ENCODE measurements at regions not wholly inside any gene's neighbourhood (a gene's known extent, or its start where the extent isn't known, plus 50 kb on each side); places are given as distances from the start of the nearest gene placed in this dataset.

DNA sequence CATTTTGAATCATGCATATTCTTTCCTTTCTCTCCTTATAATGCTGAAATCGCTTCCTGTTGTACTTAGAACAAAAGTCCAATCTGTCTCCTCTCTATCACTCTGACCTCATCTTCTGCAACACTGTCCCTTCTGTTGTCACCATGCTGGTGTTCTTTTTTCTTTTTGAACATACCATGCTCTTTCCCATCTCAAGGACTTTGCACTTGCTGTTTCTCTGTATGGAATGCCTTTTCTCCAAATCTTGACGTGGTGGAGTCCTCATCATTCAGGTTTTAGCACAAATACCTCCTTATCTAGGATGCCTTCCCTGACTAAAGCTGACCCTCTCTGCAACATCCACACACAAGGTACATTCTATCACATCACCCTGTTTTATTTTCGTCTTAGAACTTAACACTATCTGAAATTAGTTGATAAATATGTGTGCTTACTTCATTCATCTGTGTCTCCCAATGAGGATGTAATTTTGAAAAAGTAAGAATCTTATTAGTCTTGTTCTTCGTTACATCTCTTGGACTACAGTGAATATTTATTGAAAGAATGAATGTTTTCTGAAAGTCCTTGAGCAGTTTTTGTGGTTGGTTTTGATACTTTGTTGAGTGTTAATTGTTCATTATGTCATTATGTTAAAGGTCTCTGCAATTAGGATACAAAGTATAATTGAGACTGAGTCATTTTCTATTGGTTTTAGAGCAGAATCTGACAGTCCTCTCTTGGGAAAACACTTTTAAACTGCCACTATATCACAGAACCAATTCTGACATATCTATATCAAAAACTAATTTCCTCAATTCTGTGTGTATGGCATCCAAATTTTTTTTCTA, 145.3 kb upstream of the RASA1 start:
- Histone ChIP-seq H3K4me2 (no peak overlapping the region), H3K4me3 (no peak overlapping the region), H3K79me2 (replicated peaks; ENCODE audit: insufficient read depth) (no peaks in the 10 kb centered on the region), H3K9me2 (ENCODE audit: insufficient read depth) (no peaks in the 10 kb centered on the region; the same call in 1 of the 2 replicates), H4K20me1 (replicated peaks; ENCODE audit: insufficient read depth) (no peaks in the 10 kb centered on the region), H2AFZ (peak overlapping the region; percentile 26; the same call in 1 of the 2 replicates), H3K27ac (ENCODE audit: low read depth) (no peak overlapping the region), H3K4me1 (ENCODE audit: insufficient read depth) (no peaks in the 10 kb centered on the region; the same call in 1 of the 2 replicates), H3K27me3 (ENCODE audit: insufficient read depth) (no peaks in the 10 kb centered on the region), H3F3A (replicated peaks; ENCODE audit: low read depth) (no peaks in the 10 kb centered on the region), H3K36me3 (ENCODE audit: insufficient read depth) (no peaks in the 10 kb centered on the region)
- H3K27me3 Mint-ChIP-seq (ENCODE audit: insufficient read depth, low read depth, poor library complexity) = peaks cover 1% of the 10 kb centered on the region
- H3K9me3 Mint-ChIP-seq = no peaks in the 10 kb centered on the region
- TF ChIP-seq POLR2AphosphoS5 (IDR thresholded peaks at IDR 0.05; ENCODE audit: low read depth) = no peak
- TF ChIP-seq EZH2 (IDR thresholded peaks at IDR 0.05; ENCODE audit: low read depth, unreplicated experiment) = no peak
- TF ChIP-seq CREB1 (CRISPR knock-in tag; IDR thresholded peaks at IDR 0.05; ENCODE audit: low read depth) = no peak
- no peak for TF ChIP-seq STAT1 (IDR thresholded peaks at IDR 0.05; ENCODE audit: unreplicated experiment)
- TF ChIP-seq, protein P1, sequence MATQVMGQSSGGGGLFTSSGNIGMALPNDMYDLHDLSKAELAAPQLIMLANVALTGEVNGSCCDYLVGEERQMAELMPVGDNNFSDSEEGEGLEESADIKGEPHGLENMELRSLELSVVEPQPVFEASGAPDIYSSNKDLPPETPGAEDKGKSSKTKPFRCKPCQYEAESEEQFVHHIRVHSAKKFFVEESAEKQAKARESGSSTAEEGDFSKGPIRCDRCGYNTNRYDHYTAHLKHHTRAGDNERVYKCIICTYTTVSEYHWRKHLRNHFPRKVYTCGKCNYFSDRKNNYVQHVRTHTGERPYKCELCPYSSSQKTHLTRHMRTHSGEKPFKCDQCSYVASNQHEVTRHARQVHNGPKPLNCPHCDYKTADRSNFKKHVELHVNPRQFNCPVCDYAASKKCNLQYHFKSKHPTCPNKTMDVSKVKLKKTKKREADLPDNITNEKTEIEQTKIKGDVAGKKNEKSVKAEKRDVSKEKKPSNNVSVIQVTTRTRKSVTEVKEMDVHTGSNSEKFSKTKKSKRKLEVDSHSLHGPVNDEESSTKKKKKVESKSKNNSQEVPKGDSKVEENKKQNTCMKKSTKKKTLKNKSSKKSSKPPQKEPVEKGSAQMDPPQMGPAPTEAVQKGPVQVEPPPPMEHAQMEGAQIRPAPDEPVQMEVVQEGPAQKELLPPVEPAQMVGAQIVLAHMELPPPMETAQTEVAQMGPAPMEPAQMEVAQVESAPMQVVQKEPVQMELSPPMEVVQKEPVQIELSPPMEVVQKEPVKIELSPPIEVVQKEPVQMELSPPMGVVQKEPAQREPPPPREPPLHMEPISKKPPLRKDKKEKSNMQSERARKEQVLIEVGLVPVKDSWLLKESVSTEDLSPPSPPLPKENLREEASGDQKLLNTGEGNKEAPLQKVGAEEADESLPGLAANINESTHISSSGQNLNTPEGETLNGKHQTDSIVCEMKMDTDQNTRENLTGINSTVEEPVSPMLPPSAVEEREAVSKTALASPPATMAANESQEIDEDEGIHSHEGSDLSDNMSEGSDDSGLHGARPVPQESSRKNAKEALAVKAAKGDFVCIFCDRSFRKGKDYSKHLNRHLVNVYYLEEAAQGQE (IDR thresholded peaks at IDR 0.05; ENCODE audit: unreplicated experiment) = no peak
- TF ChIP-seq, protein P2, sequence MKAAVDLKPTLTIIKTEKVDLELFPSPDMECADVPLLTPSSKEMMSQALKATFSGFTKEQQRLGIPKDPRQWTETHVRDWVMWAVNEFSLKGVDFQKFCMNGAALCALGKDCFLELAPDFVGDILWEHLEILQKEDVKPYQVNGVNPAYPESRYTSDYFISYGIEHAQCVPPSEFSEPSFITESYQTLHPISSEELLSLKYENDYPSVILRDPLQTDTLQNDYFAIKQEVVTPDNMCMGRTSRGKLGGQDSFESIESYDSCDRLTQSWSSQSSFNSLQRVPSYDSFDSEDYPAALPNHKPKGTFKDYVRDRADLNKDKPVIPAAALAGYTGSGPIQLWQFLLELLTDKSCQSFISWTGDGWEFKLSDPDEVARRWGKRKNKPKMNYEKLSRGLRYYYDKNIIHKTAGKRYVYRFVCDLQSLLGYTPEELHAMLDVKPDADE (IDR thresholded peaks at IDR 0.05) = no peak
- TF ChIP-seq ZNF114 (CRISPR knock-in tag; IDR thresholded peaks at IDR 0.05) = no peak
- TF ChIP-seq, protein P3, sequence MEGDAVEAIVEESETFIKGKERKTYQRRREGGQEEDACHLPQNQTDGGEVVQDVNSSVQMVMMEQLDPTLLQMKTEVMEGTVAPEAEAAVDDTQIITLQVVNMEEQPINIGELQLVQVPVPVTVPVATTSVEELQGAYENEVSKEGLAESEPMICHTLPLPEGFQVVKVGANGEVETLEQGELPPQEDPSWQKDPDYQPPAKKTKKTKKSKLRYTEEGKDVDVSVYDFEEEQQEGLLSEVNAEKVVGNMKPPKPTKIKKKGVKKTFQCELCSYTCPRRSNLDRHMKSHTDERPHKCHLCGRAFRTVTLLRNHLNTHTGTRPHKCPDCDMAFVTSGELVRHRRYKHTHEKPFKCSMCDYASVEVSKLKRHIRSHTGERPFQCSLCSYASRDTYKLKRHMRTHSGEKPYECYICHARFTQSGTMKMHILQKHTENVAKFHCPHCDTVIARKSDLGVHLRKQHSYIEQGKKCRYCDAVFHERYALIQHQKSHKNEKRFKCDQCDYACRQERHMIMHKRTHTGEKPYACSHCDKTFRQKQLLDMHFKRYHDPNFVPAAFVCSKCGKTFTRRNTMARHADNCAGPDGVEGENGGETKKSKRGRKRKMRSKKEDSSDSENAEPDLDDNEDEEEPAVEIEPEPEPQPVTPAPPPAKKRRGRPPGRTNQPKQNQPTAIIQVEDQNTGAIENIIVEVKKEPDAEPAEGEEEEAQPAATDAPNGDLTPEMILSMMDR (conservative IDR thresholded peaks at IDR 0.05; ENCODE audit: low read depth in 2 of 2) = no peak
- TF ChIP-seq, protein P4, sequence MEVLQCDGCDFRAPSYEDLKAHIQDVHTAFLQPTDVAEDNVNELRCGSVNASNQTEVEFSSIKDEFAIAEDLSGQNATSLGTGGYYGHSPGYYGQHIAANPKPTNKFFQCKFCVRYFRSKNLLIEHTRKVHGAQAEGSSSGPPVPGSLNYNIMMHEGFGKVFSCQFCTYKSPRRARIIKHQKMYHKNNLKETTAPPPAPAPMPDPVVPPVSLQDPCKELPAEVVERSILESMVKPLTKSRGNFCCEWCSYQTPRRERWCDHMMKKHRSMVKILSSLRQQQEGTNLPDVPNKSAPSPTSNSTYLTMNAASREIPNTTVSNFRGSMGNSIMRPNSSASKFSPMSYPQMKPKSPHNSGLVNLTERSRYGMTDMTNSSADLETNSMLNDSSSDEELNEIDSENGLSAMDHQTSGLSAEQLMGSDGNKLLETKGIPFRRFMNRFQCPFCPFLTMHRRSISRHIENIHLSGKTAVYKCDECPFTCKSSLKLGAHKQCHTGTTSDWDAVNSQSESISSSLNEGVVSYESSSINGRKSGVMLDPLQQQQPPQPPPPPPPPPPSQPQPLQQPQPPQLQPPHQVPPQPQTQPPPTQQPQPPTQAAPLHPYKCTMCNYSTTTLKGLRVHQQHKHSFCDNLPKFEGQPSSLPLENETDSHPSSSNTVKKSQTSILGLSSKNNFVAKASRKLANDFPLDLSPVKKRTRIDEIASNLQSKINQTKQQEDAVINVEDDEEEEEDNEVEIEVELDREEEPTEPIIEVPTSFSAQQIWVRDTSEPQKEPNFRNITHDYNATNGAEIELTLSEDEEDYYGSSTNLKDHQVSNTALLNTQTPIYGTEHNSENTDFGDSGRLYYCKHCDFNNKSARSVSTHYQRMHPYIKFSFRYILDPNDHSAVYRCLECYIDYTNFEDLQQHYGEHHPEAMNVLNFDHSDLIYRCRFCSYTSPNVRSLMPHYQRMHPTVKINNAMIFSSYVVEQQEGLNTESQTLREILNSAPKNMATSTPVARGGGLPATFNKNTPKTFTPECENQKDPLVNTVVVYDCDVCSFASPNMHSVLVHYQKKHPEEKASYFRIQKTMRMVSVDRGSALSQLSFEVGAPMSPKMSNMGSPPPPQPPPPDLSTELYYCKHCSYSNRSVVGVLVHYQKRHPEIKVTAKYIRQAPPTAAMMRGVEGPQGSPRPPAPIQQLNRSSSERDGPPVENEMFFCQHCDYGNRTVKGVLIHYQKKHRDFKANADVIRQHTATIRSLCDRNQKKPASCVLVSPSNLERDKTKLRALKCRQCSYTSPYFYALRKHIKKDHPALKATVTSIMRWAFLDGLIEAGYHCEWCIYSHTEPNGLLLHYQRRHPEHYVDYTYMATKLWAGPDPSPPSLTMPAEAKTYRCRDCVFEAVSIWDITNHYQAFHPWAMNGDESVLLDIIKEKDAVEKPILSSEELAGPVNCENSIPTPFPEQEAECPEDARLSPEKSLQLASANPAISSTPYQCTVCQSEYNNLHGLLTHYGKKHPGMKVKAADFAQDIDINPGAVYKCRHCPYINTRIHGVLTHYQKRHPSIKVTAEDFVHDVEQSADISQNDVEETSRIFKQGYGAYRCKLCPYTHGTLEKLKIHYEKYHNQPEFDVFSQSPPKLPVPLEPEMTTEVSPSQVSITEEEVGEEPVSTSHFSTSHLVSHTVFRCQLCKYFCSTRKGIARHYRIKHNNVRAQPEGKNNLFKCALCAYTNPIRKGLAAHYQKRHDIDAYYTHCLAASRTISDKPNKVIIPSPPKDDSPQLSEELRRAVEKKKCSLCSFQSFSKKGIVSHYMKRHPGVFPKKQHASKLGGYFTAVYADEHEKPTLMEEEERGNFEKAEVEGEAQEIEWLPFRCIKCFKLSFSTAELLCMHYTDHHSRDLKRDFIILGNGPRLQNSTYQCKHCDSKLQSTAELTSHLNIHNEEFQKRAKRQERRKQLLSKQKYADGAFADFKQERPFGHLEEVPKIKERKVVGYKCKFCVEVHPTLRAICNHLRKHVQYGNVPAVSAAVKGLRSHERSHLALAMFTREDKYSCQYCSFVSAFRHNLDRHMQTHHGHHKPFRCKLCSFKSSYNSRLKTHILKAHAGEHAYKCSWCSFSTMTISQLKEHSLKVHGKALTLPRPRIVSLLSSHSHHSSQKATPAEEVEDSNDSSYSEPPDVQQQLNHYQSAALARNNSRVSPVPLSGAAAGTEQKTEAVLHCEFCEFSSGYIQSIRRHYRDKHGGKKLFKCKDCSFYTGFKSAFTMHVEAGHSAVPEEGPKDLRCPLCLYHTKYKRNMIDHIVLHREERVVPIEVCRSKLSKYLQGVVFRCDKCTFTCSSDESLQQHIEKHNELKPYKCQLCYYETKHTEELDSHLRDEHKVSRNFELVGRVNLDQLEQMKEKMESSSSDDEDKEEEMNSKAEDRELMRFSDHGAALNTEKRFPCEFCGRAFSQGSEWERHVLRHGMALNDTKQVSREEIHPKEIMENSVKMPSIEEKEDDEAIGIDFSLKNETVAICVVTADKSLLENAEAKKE (CRISPR knock-in tag; IDR thresholded peaks at IDR 0.05) = no peak
- no peaks in the 10 kb centered on the region for H3K36me3 Mint-ChIP-seq (ENCODE audit: low read depth)
- ATAC-seq (no peak), DNase-seq (ENCODE audit: low spot score) (no peak)
- no peak overlapping the region for H3K27ac Mint-ChIP-seq
- H3K4me1 Mint-ChIP-seq = peaks cover 13% of the 10 kb centered on the region; the same call in 2 of the 3 replicates
- no peak overlapping the region for H3K4me3 Mint-ChIP-seq

Data from GM23338 (cell line).